ENCODE measurements at regions not wholly inside any gene's neighbourhood (a gene's known extent, or its start where the extent isn't known, plus 50 kb on each side); places are given as distances from the start of the nearest gene placed in this dataset.

GRCh38 chr9:13491493-13492424 lies 212.3 kb upstream of the MPDZ start:
- Histone ChIP-seq H3K4me3 (no peak overlapping the region), H3K9me3 (no peaks in the 10 kb centered on the region), H3K4me1 (ENCODE audit: insufficient read depth) (no peaks in the 10 kb centered on the region), H3K36me3 (no peaks in the 10 kb centered on the region), H3K27me3 (no peaks in the 10 kb centered on the region), H3K27ac (no peak overlapping the region)
- no peak for DNase-seq
- intact Hi-C loops (cut with DNase I) = no loop called here
- 91 to 94% (median 92%) methylated on average over 11 of the region's 11 CpGs for WGBS, 3 donors
- TF ChIP-seq CTCF (IDR thresholded peaks at IDR 0.05) (no peak), EP300 (IDR thresholded peaks at IDR 0.05) (no peak), POLR2A (IDR thresholded peaks at IDR 0.05) (no peak)

GRCh38 chr9:13491138-13491492 lies 211.6 kb upstream of the MPDZ start:
- Histone ChIP-seq H3K4me3 (no peak overlapping the region), H3K27me3 (no peaks in the 10 kb centered on the region), H3K36me3 (no peaks in the 10 kb centered on the region), H3K27ac (no peak overlapping the region), H3K9me3 (no peaks in the 10 kb centered on the region), H3K4me1 (ENCODE audit: insufficient read depth) (no peaks in the 10 kb centered on the region)
- 27 to 57% (median 39%) methylated on average over 1 of the region's 1 CpG for WGBS, 3 donors
- no peak for DNase-seq
- no peak for TF ChIP-seq CTCF (IDR thresholded peaks at IDR 0.05)
- no peak for TF ChIP-seq EP300 (IDR thresholded peaks at IDR 0.05)
- TF ChIP-seq POLR2A (IDR thresholded peaks at IDR 0.05) = no peak
- intact Hi-C loops (cut with DNase I) = no loop called here

- H3K4me3 ChIP-seq = no peak overlapping the region
- DNase-seq = no peak
- H3K36me3 ChIP-seq = no peaks in the 10 kb centered on the region
- intact Hi-C loops (cut with DNase I) = no loop called here
- 82 to 88% (median 87%) methylated on average over 6 of the region's 6 CpGs for WGBS, 3 donors
- H3K4me1 ChIP-seq (ENCODE audit: insufficient read depth) = peaks cover 2% of the 10 kb centered on the region
- no peaks in the 10 kb centered on the region for H3K9me3 ChIP-seq
- no peaks in the 10 kb centered on the region for H3K27me3 ChIP-seq
- TF ChIP-seq POLR2A (IDR thresholded peaks at IDR 0.05) = no peak
- TF ChIP-seq EP300 (IDR thresholded peaks at IDR 0.05) = no peak
- no peak for TF ChIP-seq CTCF (IDR thresholded peaks at IDR 0.05)
- H3K27ac ChIP-seq = no peak overlapping the region
These were observed 208.4 kb upstream of the MPDZ start for GRCh38 chr9:13487936-13488335.

- no peak for DNase-seq
- H3K4me3 ChIP-seq = no peak overlapping the region
- WGBS, 3 donors = 54 to 62% (median 55%) methylated on average over 2 of the region's 2 CpGs
- no peaks in the 10 kb centered on the region for H3K9me3 ChIP-seq
- peaks cover 2% of the 10 kb centered on the region for H3K4me1 ChIP-seq (ENCODE audit: insufficient read depth)
- intact Hi-C loops (cut with DNase I) = no loop called here
- no peaks in the 10 kb centered on the region for H3K36me3 ChIP-seq
- TF ChIP-seq POLR2A (IDR thresholded peaks at IDR 0.05) (no peak), EP300 (IDR thresholded peaks at IDR 0.05) (no peak), CTCF (IDR thresholded peaks at IDR 0.05) (no peak)
- no peaks in the 10 kb centered on the region for H3K27me3 ChIP-seq
- H3K27ac ChIP-seq = no peak overlapping the region
These were observed 208.0 kb upstream of the MPDZ start for GRCh38 chr9:13487498-13487897.
